A673 (cell line): ENCODE measurements at regions not wholly inside any gene's neighbourhood (a gene's known extent, or its start where the extent isn't known, plus 50 kb on each side); places are given as distances from the start of the nearest gene placed in this dataset.

Source experiments
- BruUV-seq: library from RNA; stranded (reverse); fragments of 400-500 nt; replicated peaks from 2 replicates; lab custom pipeline; 2021; lab: Mats Ljungman, UMichigan
- CTCF ChIA-PET: fragments of 300-600 bp; sonication (Branson Sonifier 250); formaldehyde crosslinking; loops from one replicate; lab custom pipeline; 2022; ENCODE audit warnings: antibody characterized with exemption; lab: Charles Lee
- POLR2A ChIA-PET: fragments of 300-600 bp; sonication (Branson Sonifier 250); formaldehyde crosslinking; loops from one replicate; lab custom pipeline; 2022; ENCODE audit warnings: antibody characterized with exemption; ENCODE audit not compliant: low non-redundant PET; lab: Charles Lee
- DNase-seq: peaks from one replicate; pipeline ENCODE4 v3.0.0-alpha.2; 2015; ENCODE audit warnings: low spot score
- H3K27ac ChIP-seq: fragments of 200-600 bp; sonication (generic); 2 replicates; pipeline ENCODE4 v1.5.1; 2016; ENCODE audit warnings: mixed run types, low read depth, mild to moderate bottlenecking, mixed read lengths, antibody characterized with exemption, low read length; ENCODE audit not compliant: poor library complexity, severe bottlenecking
- H3K27me3 ChIP-seq: fragments of 200-600 bp; sonication (generic); replicated peaks from 2 replicates; pipeline ENCODE4 v1.6.1; 2017; ENCODE audit warnings: mixed run types, low read depth, mild to moderate bottlenecking, mixed read lengths, antibody characterized with exemption, low read length; ENCODE audit not compliant: insufficient read depth, poor library complexity
- H3K36me3 ChIP-seq: fragments of 200-600 bp; sonication (generic); 2 replicates; pipeline ENCODE4 v1.6.1; 2016; ENCODE audit warnings: mixed run types, mild to moderate bottlenecking, mixed read lengths, antibody characterized with exemption, low read length; ENCODE audit not compliant: insufficient read depth, poor library complexity, severe bottlenecking
- H3K4me1 ChIP-seq: fragments of 200-600 bp; sonication (generic); 2 replicates; pipeline ENCODE4 v1.6.1; 2017; ENCODE audit warnings: mixed run types, mild to moderate bottlenecking, mixed read lengths, antibody characterized with exemption, low read length; ENCODE audit not compliant: insufficient read depth, poor library complexity, severe bottlenecking
- H3K4me3 ChIP-seq: fragments of 200-600 bp; sonication (generic); 2 replicates; pipeline ENCODE4 v1.5.1; 2016; ENCODE audit warnings: low read depth, mixed run types, mild to moderate bottlenecking, mixed read lengths, low read length; ENCODE audit not compliant: poor library complexity, severe bottlenecking
- H3K9me3 ChIP-seq: fragments of 200-600 bp; sonication (generic); 2 replicates; pipeline ENCODE4 v1.6.1; 2016; ENCODE audit warnings: mixed run types, low read depth, mild to moderate bottlenecking, mixed read lengths, antibody characterized with exemption, low read length; ENCODE audit not compliant: poor library complexity, severe bottlenecking
- EZH2 ChIP-seq: fragments of 200-600 bp; sonication (generic); IDR thresholded peaks from 2 replicates; pipeline ENCODE4 v1.6.1; 2017; ENCODE audit warnings: borderline replicate concordance, low read depth, mild to moderate bottlenecking, mixed read lengths, antibody characterized with exemption, low read length; ENCODE audit not compliant: poor library complexity, severe bottlenecking
- intact Hi-C: fragments of 100-400 bp; cut with micrococcal nuclease; formaldehyde crosslinking; loops from one replicate; pipeline ENCODE4 v1.10.0; 2022; ENCODE audit not compliant: unreplicated experiment
- TF ChIP-seq, protein P1 (sequence below): fragments of 300-800, 200-600 bp; sonication (generic); conservative IDR thresholded peaks from 2 replicates; pipeline ENCODE4 v1.5.1; 2017; ENCODE audit warnings: low read depth, mild to moderate bottlenecking, antibody characterized with exemption, low read length, moderate library complexity, mixed read lengths

DNA sequence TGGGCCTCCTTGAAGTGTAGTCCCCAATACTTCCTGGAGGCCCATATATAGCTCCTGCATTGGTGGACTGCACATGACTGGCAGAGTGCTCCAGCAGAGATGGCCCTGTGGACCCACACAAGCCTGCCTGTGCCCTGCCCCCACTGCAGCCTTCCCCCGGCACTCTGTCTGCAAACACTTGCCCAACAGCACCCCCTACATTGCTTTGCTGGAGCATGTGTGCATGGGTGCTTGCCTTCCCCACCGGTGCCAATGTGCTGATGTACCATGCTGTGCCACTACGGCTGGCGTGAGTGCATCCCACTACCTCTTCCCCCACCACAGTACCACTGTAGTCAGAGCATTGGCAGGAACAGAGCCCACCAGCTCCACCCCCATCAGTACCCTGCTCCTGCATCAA, 563.6 kb upstream of the CTNND2 start:
- intact Hi-C loops = no loop called here
- no peak overlapping the region for H3K4me3 ChIP-seq
- DNase-seq = no peak
- CTCF ChIA-PET = no interaction called here
- no peak overlapping the region for H3K27ac ChIP-seq
- BruUV-seq = no TSS peak
- no peaks in the 10 kb centered on the region for H3K4me1 ChIP-seq
- no peaks in the 10 kb centered on the region for H3K27me3 ChIP-seq
- POLR2A ChIA-PET = no interaction called here
- peaks cover 38% of the 10 kb centered on the region for H3K9me3 ChIP-seq
- no peak for TF ChIP-seq EZH2
- TF ChIP-seq, protein P1, sequence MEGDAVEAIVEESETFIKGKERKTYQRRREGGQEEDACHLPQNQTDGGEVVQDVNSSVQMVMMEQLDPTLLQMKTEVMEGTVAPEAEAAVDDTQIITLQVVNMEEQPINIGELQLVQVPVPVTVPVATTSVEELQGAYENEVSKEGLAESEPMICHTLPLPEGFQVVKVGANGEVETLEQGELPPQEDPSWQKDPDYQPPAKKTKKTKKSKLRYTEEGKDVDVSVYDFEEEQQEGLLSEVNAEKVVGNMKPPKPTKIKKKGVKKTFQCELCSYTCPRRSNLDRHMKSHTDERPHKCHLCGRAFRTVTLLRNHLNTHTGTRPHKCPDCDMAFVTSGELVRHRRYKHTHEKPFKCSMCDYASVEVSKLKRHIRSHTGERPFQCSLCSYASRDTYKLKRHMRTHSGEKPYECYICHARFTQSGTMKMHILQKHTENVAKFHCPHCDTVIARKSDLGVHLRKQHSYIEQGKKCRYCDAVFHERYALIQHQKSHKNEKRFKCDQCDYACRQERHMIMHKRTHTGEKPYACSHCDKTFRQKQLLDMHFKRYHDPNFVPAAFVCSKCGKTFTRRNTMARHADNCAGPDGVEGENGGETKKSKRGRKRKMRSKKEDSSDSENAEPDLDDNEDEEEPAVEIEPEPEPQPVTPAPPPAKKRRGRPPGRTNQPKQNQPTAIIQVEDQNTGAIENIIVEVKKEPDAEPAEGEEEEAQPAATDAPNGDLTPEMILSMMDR = no peak
- H3K36me3 ChIP-seq = no peaks in the 10 kb centered on the region

DNA sequence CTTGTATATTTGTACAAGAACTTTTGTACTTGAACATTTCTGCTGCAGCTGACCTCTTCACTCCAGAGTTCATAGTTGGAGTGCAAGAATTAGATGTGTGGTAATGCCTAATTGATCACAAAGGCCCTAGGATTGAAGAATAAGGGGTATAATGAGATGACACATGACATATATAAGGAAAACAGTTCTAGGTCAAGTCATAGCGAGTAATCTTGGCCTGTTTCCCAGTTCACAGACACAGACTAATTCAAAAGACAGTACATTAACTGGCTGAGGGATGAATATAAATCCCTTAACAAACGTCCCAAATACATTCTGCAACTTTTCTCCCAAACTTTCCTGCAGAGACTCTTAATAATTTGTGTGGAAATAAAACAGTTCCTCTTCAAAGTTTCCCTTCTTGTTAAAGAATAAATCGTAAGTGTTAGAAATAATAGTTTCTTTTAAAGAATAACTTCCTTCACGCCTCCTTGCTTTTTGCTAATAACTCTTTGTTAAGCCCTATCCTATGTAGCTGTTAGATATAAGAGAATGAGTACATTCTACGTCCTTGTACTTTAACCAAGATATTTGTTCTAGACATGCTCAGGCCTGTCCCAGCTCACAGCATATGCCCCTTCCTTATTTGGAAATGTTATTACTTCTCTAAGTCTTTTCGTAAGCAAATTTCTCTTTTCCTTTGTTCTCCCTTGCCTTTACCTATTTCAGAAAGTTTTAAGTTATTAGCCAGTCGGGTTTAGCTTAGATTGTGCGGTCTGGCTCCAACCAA, 556.4 kb upstream of the CTNND2 start:
- intact Hi-C loops = no loop called here
- no peak for TF ChIP-seq EZH2
- TF ChIP-seq, protein P1 = no peak
- ChIA-PET POLR2A (no interaction called here), CTCF (no interaction called here)
- Histone ChIP-seq H3K36me3 (no peaks in the 10 kb centered on the region), H3K27ac (no peak overlapping the region), H3K27me3 (no peaks in the 10 kb centered on the region), H3K4me1 (no peaks in the 10 kb centered on the region), H3K4me3 (no peak overlapping the region), H3K9me3 (peaks cover 31% of the 10 kb centered on the region)
- BruUV-seq = no TSS peak
- DNase-seq = no peak

DNA sequence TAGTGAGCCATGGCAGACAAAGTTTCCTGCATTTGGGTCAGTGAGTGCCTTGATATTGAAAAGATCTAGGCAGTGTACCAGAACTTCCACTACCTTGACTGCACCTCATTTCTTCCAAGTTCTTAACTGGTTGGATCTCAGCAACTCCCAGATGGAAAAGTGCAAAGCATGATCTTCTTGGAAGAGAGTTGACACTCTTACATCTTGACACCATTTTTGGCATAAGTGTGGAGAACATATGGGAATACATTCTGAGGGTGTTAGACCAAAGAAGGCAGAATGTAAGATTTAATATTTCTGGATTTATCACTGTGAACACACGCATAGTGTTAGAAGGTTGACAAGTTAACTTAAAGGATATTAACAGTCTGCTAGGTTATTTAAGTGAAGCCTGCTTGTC, 555.1 kb upstream of the CTNND2 start:
- Histone ChIP-seq H3K4me1 (no peaks in the 10 kb centered on the region), H3K36me3 (no peaks in the 10 kb centered on the region), H3K27ac (no peak overlapping the region), H3K9me3 (peaks cover 31% of the 10 kb centered on the region), H3K4me3 (no peak overlapping the region), H3K27me3 (no peaks in the 10 kb centered on the region)
- POLR2A ChIA-PET = no interaction called here
- intact Hi-C loops = no loop called here
- no TSS peak for BruUV-seq
- CTCF ChIA-PET = no interaction called here
- TF ChIP-seq, protein P1 = no peak
- TF ChIP-seq EZH2 = no peak
- no peak for DNase-seq
